Umbilical cord (tissue), 1 donor: ENCODE measurements at regions not wholly inside any gene's neighbourhood (a gene's known extent, or its start where the extent isn't known, plus 50 kb on each side); places are given as distances from the start of the nearest gene placed in this dataset.

Experiments
- DNase-seq: peaks from one replicate; pipeline ENCODE4 v3.0.0-alpha.2; 2015; ENCODE audit warnings: low spot score

GRCh38 chr2:122939796-122940195 lies 1085.3 kb upstream of the CNTNAP5 start:
- DNase-seq: no peak

- DNase-seq: no peak
Observed at GRCh38 chr2:122949523-122949922, 1075.6 kb upstream of the CNTNAP5 start.

DNA sequence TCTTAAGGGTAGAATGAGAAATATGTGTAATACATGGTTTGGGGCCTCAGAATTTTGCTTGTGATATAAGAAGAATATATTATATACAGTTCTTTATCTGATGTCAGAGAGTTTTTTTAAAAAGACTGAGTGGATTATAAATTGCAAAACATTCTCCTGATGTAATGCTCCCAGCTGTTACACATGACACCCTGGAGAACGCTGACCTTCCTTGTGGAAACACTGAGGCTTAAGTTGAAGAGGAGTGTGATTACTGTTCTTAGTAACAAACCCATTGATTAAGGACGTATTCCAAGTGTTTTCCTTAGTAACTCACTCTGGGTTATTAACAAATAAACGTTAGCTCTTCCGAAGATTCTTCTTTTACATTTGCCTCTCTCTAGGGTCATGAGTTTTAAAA lies 1069.3 kb upstream of the CNTNAP5 start:
- DNase-seq: peak; percentile 11

DNA sequence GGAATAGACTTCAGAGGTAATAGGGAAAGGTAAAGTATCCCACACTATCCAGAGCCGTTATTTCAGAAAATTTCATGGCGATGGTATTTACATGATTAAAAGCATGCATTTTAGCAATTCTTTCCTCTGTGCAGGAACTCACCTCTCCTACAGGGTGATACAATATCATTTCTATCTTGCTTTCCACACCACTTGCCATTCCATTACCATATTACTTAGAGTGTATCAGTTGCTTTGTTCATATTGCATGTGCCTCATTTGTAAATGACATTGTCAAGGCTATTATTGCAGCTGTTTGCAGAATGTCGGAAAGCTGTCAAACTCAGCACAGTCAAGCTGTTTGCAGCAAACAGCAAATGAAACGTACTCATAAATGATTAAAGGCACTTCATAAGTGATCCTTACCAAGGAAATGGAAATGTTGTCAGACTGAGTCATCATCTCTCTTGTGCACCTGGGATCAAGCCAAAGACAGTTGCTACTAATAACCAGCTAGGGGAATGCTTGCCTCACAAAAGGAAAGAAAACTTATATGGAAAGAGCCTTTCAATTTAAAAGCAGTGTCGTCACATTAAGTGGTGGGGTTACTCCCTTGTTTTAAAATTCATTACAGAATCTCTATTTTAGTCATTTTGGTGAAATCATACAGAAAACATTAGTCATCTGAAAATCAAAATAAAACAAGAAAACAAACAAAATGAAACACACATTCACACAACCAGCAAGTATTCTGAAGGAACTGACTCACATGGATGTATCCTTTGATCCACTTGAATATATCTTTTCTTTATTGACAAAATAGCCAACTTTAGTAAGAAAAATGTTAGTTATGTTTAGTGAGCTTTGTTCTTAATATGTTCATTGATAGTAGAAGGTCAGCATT lies 1064.1 kb upstream of the CNTNAP5 start:
- DNase-seq: peak; percentile 44

- DNase-seq: no peak
Observed at GRCh38 chr2:122966461-122966860, 1058.6 kb upstream of the CNTNAP5 start.

DNA sequence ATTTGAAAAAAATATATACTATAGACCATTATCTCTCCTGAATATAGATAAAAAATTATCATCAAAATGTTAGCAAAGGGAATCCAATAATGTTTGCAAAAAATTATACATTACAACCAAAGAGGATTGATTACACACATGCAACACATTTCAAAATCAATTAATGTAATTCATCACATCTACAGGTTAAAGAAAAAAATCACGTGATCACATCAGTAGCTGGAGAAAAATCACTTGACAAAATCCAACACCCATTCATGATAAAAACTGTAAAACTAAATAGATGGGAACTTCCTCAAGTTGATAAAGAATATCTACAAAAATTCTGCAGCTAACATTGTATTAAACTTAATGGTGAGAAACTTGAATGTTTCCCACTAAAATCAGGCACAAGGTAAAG lies 1047.5 kb upstream of the CNTNAP5 start:
- no peak for DNase-seq

DNA sequence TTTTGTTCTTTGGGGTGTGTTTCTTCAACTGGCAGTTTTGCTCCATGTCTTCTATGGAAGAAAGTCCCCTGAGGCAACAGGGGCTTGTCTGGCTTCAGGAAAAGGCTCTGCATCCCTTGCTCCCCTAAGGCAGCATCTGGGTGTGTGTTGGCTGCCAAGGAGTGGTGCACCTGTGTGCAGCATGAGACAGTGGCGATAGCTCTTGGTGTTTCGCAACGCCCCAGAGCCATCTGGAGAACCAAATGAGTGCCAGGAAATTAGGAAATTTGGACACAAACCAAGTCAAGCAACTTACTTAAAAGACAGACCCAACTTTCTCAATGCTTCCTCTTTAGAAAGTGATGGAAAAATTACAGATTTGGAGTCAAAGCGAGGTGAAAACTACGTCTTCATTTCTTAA lies 1044.4 kb upstream of the CNTNAP5 start:
- DNase-seq: no peak

DNA sequence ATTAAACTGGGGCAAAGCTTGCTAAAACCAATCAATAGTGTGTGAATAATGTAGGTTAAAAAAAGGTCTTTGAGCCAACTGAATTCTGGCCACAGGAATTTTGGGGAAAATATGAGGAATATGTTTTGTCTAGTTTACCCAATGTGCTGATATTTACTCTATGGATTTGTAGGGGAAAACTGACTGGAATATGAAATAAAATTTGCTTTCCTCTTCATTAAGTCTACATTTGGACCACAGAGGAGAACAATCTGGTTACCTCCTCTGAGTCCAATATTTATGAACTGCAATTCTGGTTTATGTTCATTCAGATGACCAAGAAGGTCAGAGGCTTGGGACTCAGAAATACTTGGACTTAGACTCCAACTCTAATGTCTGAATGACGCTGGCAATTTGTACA lies 1042.2 kb upstream of the CNTNAP5 start:
- no peak for DNase-seq

DNA sequence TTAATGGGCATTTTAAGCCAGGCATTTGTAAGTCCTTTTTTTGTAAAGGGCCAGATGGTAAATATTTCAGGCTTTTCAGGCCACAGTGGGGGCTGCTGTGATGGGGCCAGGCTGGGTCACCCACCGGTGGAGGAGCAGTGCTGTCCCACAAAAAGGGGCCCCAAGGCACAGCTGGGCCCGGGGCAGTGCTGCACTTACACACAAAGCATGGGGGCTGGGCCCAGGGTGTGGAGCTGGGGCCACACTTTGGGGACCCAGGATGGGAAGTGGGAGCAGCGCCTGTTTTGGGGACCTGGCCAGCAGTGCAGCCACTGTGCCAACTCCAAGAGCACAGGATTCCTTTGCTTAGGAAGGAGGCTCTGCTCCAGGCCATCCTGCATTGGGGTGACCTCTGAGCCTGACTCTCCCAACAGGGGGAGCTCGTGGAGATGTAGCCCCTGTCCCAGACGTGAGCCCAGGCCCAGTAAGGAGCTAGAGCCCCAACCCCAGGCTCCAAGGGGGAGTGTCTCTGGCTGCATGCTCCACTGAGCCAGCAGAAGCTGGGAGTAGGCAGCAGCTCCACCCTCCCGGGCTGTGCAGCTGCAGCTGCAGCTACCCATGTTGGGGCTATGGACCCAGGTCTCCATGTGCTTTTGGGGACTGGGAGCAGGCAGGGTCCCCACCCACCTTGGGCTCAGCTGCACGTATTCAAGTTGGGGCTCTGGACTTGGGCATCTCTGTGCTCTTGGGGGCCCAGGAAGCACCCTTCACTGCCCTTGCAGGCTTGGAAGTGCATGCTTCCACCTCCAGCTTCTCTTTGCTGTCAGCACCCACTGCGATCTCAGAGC lies 1036.5 kb upstream of the CNTNAP5 start:
- no peak for DNase-seq

GRCh38 chr2:122993592-122993991 lies 1031.5 kb upstream of the CNTNAP5 start:
- no peak for DNase-seq

DNA sequence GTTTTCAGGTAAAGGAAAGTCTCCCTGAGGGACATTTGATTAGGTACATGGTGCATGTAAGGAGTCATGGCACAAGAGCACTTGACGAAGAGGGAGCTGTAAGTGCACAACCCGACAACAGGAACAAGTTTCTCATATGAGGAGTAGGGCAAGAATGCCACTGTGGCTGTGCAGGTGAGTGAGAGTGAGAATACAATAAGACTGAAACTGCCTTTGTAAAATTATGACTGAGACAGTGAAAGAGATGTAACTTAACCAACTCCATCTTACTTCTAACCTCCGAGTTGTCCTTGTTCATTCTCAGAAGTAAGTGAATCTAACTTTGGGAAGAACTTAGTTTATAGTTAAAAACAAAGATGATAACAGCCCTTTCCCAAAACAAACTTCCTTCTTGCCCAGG lies 1025.8 kb upstream of the CNTNAP5 start:
- no peak for DNase-seq

GRCh38 chr2:122999821-123000220 lies 1025.3 kb upstream of the CNTNAP5 start:
- DNase-seq: no peak

DNA sequence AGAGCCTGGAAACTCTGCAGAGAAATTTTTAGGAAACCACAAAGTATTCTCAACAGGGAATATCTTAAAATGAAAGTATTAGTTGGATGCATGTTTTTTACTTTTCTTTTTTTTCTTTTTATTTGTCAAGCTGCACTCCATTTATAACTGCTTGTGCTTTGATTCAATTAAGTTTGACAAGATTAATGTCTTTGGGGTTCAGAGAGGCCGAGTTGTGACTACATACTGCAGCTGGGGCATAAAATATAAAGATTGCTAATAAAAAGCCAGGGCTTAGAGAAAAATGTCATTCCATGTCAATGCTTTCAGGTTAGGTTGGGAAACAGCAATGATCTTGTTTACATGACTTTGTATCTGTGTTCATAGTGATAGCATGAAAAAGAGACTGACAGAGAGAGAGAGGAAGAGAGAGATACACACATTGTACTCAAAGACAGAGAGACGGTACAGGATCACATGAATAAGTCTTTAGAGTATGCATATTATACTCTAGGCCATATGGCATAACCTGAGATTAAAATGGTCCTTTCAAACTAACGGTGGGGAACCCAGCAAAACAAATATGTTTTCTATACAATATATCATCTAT lies 1022.3 kb upstream of the CNTNAP5 start:
- no peak for DNase-seq

DNA sequence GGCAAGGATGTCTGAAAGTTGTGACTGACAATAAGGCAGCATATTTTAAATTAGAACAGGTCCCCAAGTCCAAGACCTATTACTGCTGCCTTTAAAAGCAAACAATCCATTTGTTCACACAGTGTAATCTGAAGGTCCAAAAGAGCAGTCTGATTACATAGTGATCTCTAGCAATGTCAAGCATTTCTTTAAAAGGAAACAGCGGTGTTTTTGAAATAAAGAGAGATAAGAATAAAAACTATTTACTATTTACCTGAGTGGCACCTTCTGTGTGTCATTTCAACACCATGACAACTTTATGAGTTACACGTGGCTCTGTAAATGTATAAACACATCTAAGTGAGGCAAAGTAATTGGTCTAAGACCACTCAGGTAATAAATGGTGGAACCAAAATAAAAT lies 1009.9 kb upstream of the CNTNAP5 start:
- no peak for DNase-seq

- DNase-seq: no peak
Observed at GRCh38 chr2:123035541-123035940, 989.5 kb upstream of the CNTNAP5 start.

DNA sequence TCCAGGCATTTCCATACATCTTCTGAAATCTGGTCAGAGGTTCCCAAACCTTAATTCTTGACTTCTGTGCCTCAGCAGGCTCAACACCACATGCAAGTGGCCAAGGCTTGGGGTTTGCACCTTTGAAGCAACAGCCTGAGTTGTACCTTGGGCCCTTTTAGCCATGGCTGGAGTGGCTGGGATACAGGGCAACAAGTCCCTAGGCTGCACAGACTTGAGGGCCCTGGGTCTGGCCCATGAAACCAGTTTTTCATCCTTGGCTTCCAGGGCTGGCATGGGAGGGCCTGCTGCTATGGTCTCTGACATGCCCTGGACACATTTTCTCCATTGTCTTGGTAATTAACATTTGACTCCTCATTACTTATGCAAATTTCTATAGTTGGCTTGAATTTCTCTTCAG lies 988.8 kb upstream of the CNTNAP5 start:
- no peak for DNase-seq

DNA sequence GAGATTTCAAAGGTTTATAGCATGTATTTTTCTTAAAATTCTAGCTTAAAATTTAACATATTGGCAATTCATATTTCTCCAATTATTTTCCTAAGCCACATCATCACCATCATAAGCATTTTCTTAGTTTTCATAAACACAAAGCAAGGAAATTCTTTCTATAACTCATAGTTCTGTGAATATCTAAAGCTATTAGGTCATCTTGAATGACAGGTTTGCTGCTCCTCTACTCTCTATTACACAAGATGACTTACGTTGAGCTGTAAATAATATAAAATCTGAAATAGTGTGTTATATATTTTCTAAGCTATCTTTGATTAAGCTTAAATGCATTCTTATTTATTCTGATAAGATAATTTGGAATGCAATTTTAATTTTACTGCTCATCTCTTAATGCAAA lies 984.6 kb upstream of the CNTNAP5 start:
- DNase-seq: no peak

DNA sequence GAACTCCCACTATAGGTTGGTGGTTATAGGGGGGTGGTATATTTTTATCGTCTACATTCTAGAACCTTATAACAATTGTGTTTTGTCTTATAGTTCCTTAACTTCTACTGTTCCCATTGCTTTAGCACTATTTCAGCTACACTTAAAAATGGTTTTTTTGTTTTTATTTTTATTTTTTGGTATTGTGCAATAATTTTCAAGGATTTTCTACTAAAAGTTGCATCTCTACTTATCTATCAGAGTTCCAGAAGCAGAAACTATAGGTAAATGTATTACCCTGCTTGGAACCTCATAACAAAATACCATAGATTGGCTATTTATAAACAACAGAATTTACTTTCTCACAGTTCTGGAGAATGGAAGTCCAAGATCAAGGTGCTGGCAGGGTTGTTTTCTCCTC lies 981.6 kb upstream of the CNTNAP5 start:
- no peak for DNase-seq

DNA sequence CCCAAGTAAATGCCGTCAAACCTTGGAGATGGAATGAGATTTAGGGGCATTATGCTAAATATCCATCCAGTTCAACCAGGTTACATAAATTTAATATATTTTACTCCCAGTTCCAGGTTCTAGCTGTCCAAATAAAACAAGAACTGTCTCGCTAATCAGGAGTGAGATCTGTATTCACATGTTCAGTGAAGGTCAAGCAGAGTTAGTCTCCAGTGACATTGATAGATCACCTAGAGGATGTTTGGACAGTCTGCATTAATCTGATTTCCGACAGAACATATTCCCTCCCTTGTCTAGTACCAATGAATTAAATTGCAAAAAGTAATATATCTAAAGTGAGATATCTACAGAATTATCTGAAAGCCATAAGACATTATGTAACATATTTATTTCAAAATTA lies 979.4 kb upstream of the CNTNAP5 start:
- DNase-seq: peak; percentile 11

DNA sequence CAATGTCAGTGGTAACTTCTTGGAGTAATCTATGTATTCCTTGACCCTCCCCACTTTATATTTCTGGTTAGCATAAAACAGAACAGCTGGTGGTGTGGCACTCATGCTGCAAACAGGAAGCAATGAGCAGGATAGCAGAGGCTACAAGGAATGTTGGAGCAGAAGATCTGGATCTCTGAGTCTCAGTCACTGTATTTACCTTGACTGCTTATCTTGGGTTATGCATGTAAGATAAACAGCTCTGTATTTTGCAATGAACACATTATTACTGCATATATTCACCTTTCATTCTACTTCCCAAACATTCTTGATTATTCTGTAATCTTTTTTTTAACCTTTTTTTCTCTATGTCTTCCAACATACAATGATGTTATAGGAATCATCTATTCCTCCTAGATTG lies 977.9 kb upstream of the CNTNAP5 start:
- DNase-seq: no peak

DNA sequence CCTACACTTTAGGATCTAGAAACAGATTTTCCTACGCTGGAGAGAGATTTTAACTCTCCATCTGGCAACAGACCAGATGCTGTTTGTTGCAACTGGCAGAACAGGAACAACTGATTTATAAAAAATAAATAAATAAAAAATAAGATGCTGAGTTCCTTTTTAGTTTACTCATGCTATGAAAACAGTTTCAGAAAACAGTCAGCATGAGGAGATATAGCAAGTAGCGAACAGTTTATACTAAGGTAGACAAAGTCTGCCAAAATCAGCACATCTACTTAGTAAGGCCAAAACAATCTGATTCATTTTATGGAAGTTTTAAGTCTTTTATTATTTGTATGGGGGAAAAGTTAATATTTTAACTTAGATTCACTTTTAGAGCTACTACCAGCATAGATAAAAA lies 974.0 kb upstream of the CNTNAP5 start:
- no peak for DNase-seq

DNA sequence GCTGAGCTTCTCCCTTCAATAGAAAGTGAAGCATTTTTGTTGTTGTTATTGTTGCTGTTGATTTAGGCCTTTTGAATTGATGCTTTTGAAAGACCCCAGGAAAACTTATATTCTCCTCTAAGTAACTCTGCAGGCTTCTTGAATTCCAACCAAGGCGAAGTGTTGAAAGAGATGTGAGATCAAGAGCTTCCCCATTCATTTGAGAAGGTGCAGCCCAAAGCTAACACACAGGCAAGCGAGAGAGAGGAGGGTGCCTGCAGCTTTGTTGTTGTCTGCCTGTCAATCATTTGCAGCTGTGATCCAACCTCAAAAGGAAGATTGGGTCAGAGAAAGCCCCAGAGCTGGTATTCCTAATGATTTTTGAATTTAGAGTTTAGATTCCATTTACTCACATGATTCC lies 963.6 kb upstream of the CNTNAP5 start:
- DNase-seq: no peak

- DNase-seq: no peak
Observed at GRCh38 chr2:123073371-123073770, 951.7 kb upstream of the CNTNAP5 start.
